Adrenal gland (tissue), 9 donors: ENCODE measurements at regions not wholly inside any gene's neighbourhood (a gene's known extent, or its start where the extent isn't known, plus 50 kb on each side); places are given as distances from the start of the nearest gene placed in this dataset.

Source experiments
- DNase-seq, 7 donors: peaks; one replicate each; pipeline ENCODE4 v3.0.0-alpha.2; 2019 to 2020
- H3K27ac ChIP-seq, 5 donors: fragments of 200-600 bp; sonication (generic) in 4 of 5; 1 replicate in 3 of 5; 2 replicates in 2 of 5; pipeline versions ENCODE4 v1.5.1 to v1.8.0; 2016 to 2020; ENCODE audit warnings: mild to moderate bottlenecking in 1 of 5
- H3K27me3 ChIP-seq: fragments of 200-600 bp; 2 replicates; pipeline ENCODE4 v1.8.0; 2021
- H3K36me3 ChIP-seq, 2 donors: fragments of 200-600 bp; replicated peaks in 1 of 2; 1 replicate in 1 of 2; 2 replicates in 1 of 2; pipeline versions ENCODE4 v1.5.1 to v1.8.0; 2018 to 2022
- H3K4me1 ChIP-seq, 2 donors: fragments of 200-600 bp; replicated peaks in 1 of 2; 1 replicate in 1 of 2; 2 replicates in 1 of 2; pipeline versions ENCODE4 v1.5.1 to v1.8.0; 2018 to 2021
- H3K4me3 ChIP-seq, 4 donors: fragments of 200-600 bp; sonication (generic) in 3 of 4; one replicate each; pipeline ENCODE4 v1.5.1; 2016 to 2018
- H3K9me3 ChIP-seq, 3 donors: fragments of 200-600 bp; sonication (generic) in 1 of 3; replicated peaks in 1 of 3; 1 replicate in 2 of 3; 2 replicates in 1 of 3; pipeline versions ENCODE4 v1.5.1 to v1.8.0; 2016 to 2021
- CTCF ChIP-seq, 6 experiments: fragments of 450-650 bp in 4 of 6; fragments of 200-600 bp in 2 of 6; sonication (generic) in 1 of 6; IDR thresholded peaks; 1 replicate in 5 of 6; 2 replicates in 1 of 6; pipeline versions ENCODE4 v1.5.1 to v1.8.0; 2016 to 2021; ENCODE audit warnings: antibody characterized with exemption in 6 of 6, mild to moderate bottlenecking in 2 of 6, moderate library complexity in 1 of 6
- POLR2A ChIP-seq, 2 donors: fragments of 450-650 bp; IDR thresholded peaks; one replicate each; pipeline ENCODE4 v1.6.1; 2017; ENCODE audit warnings: antibody characterized with exemption in 2 of 2, mild to moderate bottlenecking in 2 of 2, moderate library complexity in 1 of 2
- WGBS, 4 donors: extraction: QIAGEN DNeasy Blood & Tissue Kit in 2 of 4; methylation state at CpG; one replicate each; pipeline versions ENCODE4 v1.1.5 to v1.1.7; 2013 to 2017; 5-methylcytosine and 5-hydroxymethylcytosine counted together
- intact Hi-C, 2 donors: fragments of 100-400 bp; cut with DNase I; formaldehyde crosslinking; loops; one replicate each; pipeline versions ENCODE4 v1.14.1 to v1.15.0; 2022 to 2023
- donor health status: healthy with polysubstance abuse.
- donor health status: Bipolar disorder and iron deficiency.
- donor health status: DM: yes; HTN: yes; CAD: no.
- donor health status: DM: no; HTN: no; CAD: no.
- donor health status: DM: no; HTN: no; CAD: no.

DNA sequence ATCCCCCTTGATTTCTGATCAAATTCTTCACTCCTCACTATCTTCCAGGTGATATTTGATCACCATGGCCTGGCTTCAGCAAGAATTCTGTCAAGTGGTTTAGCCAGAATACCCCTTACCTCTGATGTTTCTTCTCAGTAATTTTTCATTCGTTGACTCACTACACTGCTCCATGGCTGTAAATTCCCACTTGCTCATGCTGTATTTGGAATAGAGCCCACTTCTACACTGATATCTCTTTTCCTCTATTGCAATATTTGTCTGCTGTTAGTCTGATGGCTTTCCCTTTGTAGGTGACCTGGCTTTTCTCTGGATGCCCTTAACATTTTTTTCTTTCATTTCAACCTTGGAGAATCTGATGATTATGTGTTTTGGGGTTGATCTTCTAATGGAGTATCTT is 73.9 kb upstream of the DIPK2B start:
- 57 to 84% (median 66%) methylated on average over 1 of the region's 1 CpG for WGBS, 4 donors
- no peaks in the 10 kb centered on the region for H3K9me3 ChIP-seq
- no peak for DNase-seq
- peaks cover 22% of the 10 kb centered on the region for H3K27me3 ChIP-seq
- intact Hi-C loops: no loop called here
- H3K36me3 ChIP-seq: no peaks in the 10 kb centered on the region
- H3K27ac ChIP-seq: no peak overlapping the region
- H3K4me1 ChIP-seq: no peaks in the 10 kb centered on the region
- H3K4me3 ChIP-seq: no peak overlapping the region
- no peak for TF ChIP-seq POLR2A (IDR thresholded peaks at IDR 0.05)
- no peak for TF ChIP-seq CTCF (IDR thresholded peaks at IDR 0.05)

- intact Hi-C loops: no loop called here
- DNase-seq: no peak
- Histone ChIP-seq H3K9me3 (no peaks in the 10 kb centered on the region), H3K27me3 (peaks cover 17% of the 10 kb centered on the region), H3K36me3 (no peaks in the 10 kb centered on the region), H3K27ac (no peak overlapping the region), H3K4me1 (no peaks in the 10 kb centered on the region), H3K4me3 (no peak overlapping the region)
- WGBS, 4 donors: 48 to 76% (median 62%) methylated on average over 1 of the region's 1 CpG
- TF ChIP-seq POLR2A (IDR thresholded peaks at IDR 0.05) (no peak), CTCF (IDR thresholded peaks at IDR 0.05) (no peak)
These were observed 66.3 kb upstream of the DIPK2B start for GRCh38 chrX:45267007-45267406.

GRCh38 chrX:45266456-45266855 is 65.8 kb upstream of the DIPK2B start:
- intact Hi-C loops: no loop called here
- H3K4me3 ChIP-seq: no peak overlapping the region
- H3K4me1 ChIP-seq: no peaks in the 10 kb centered on the region
- H3K9me3 ChIP-seq: no peaks in the 10 kb centered on the region
- 67 to 100% (median 89%) methylated on average over 1 of the region's 1 CpG for WGBS, 4 donors
- no peak overlapping the region for H3K27ac ChIP-seq
- peaks cover 17% of the 10 kb centered on the region for H3K27me3 ChIP-seq
- no peak for TF ChIP-seq POLR2A (IDR thresholded peaks at IDR 0.05)
- TF ChIP-seq CTCF (IDR thresholded peaks at IDR 0.05): no peak
- no peaks in the 10 kb centered on the region for H3K36me3 ChIP-seq
- DNase-seq: no peak

- 81 to 91% (median 86%) methylated on average over 5 to 7 of the region's 7 CpGs for WGBS, 4 donors
- intact Hi-C loops: no loop called here
- no peak for DNase-seq
- Histone ChIP-seq H3K4me3 (no peak overlapping the region), H3K36me3 (no peaks in the 10 kb centered on the region), H3K9me3 (no peaks in the 10 kb centered on the region), H3K27me3 (peaks cover 8% of the 10 kb centered on the region), H3K4me1 (no peaks in the 10 kb centered on the region), H3K27ac (no peak overlapping the region)
- no peak for TF ChIP-seq POLR2A (IDR thresholded peaks at IDR 0.05)
- TF ChIP-seq CTCF (IDR thresholded peaks at IDR 0.05): no peak
These were observed 64.2 kb upstream of the DIPK2B start for GRCh38 chrX:45264865-45265264.
